ENCODE measurements at regions not wholly inside any gene's neighbourhood (a gene's known extent, or its start where the extent isn't known, plus 50 kb on each side); places are given as distances from the start of the nearest gene placed in this dataset.

DNA sequence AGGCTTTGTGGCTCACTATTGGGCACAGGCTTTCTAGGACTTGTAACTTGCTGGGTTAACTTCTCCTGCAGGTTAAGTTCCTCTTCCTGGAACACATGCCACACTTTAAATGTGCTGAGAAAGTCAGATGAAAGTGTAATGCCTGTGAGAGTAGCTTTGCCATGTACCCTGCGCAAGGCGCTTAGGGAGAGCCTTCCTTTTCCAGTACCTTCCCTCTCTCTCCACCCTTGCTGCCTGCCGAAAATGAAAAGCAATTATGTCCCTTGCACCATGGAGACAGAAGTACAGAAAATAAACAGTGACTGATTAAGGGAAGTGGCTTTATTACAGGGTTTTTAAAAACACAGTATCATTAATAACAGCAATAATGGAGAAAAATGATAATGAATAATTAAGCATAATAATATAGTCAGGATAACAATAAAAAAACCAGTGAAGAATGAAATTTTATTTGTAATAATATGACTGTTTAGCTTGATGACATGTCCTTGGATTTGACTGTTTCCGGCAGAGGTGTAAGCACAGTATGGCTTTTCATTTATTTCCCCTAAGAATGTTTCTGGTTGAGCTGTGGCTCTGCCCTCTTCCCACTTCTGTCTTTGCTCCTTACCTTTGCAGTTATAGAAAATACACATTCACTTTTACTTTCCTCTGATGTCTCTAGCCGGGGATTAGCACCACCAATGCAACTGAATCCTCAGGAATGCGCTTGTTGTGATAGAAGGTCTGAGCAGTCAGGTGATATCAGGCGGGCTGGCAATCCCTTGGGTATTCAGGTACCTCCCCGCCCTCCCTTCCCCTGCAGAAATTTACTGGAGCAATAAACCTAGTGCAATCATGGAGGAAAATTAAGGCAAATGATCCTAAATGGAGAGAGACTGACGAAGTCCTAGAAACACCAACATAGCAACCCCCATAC, 472.3 kb upstream of the CITED2 start:
- H3K79me1 ChIP-seq (ENCODE audit: low read length) = no peaks in the 10 kb centered on the region
- no peak overlapping the region for H3K4me3 ChIP-seq (ENCODE audit: low read length)
- H3K18ac ChIP-seq (ENCODE audit: low read length) = peak overlapping the region; percentile 6
- H2BK5ac ChIP-seq (ENCODE audit: low read length) = no peak overlapping the region
- no peak overlapping the region for H3K56ac ChIP-seq (ENCODE audit: low read length)
- H3K23ac ChIP-seq (ENCODE audit: low read length) = no peak overlapping the region
- peaks cover 6% of the 10 kb centered on the region for H3K4me1 ChIP-seq (ENCODE audit: control insufficient read depth, low read depth, low read length)
- DNase-seq = peak; percentile 93
- H2BK120ac ChIP-seq (ENCODE audit: low read depth, low read length) = no peak overlapping the region
- no peak overlapping the region for H2AK5ac ChIP-seq (ENCODE audit: low read length)
- no peak overlapping the region for H3K4me2 ChIP-seq (ENCODE audit: low read length)
- H3K4ac ChIP-seq (ENCODE audit: low read depth, low read length) = no peak overlapping the region
- no peaks in the 10 kb centered on the region for H3K36me3 ChIP-seq (ENCODE audit: control insufficient read depth, insufficient read depth, low read length)
- no peak overlapping the region for H3K27ac ChIP-seq (ENCODE audit: low read depth, low read length)
- H4K5ac ChIP-seq (ENCODE audit: low read length) = no peak overlapping the region
- no peaks in the 10 kb centered on the region for H3K27me3 ChIP-seq (ENCODE audit: insufficient read depth, low read length, poor library complexity)
- no CpG with 5 or more reads among the region's 9 CpGs for WGBS (ENCODE audit: extremely low coverage, insufficient coverage, low lambda C conversion rate)
- H3K9ac ChIP-seq (ENCODE audit: low read length) = no peak overlapping the region
- no peak overlapping the region for H2BK15ac ChIP-seq (replicated peaks; ENCODE audit: low read depth)
- H3K79me2 ChIP-seq (ENCODE audit: control insufficient read depth, insufficient read depth, low read length) = no peaks in the 10 kb centered on the region
- H4K8ac ChIP-seq (ENCODE audit: low read depth, low read length) = no peak overlapping the region

DNA sequence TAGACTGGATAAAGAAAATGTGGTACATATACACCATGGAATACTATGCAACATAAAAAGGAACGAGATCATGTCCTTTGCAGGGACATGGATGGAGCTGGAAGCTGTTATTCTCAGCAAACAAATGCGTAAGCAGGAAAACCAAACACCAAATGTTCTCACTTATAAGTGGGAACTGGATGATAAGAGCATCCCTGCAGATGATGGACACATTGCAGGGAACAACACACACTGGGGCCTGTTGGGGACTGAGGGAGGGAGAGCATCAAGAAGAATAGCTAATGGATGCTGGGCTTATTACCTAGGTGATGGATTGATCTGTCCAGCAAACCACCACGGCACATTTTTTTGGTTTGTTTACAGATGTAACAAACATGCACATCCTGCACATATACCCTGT, 470.5 kb upstream of the CITED2 start:
- Histone ChIP-seq H2BK5ac (ENCODE audit: low read length) (no peak overlapping the region), H3K18ac (ENCODE audit: low read length) (no peak overlapping the region), H3K79me2 (ENCODE audit: control insufficient read depth, insufficient read depth, low read length) (no peaks in the 10 kb centered on the region), H3K23ac (ENCODE audit: low read length) (no peak overlapping the region), H3K36me3 (ENCODE audit: control insufficient read depth, insufficient read depth, low read length) (no peaks in the 10 kb centered on the region), H3K27ac (ENCODE audit: low read depth, low read length) (no peak overlapping the region), H3K79me1 (ENCODE audit: low read length) (no peaks in the 10 kb centered on the region), H2AK5ac (ENCODE audit: low read length) (no peak overlapping the region), H3K4me1 (ENCODE audit: control insufficient read depth, low read depth, low read length) (peaks cover 6% of the 10 kb centered on the region), H2BK120ac (ENCODE audit: low read depth, low read length) (no peak overlapping the region), H2BK15ac (replicated peaks; ENCODE audit: low read depth) (no peak overlapping the region), H4K5ac (ENCODE audit: low read length) (no peak overlapping the region), H3K4me2 (ENCODE audit: low read length) (no peak overlapping the region), H3K4me3 (ENCODE audit: low read length) (no peak overlapping the region), H4K8ac (ENCODE audit: low read depth, low read length) (no peak overlapping the region), H3K56ac (ENCODE audit: low read length) (no peak overlapping the region), H3K4ac (ENCODE audit: low read depth, low read length) (no peak overlapping the region), H3K9ac (ENCODE audit: low read length) (no peak overlapping the region), H3K27me3 (ENCODE audit: insufficient read depth, low read length, poor library complexity) (no peaks in the 10 kb centered on the region)
- no peak for DNase-seq
- no CpG with 5 or more reads among the region's 3 CpGs for WGBS (ENCODE audit: extremely low coverage, insufficient coverage, low lambda C conversion rate)

DNA sequence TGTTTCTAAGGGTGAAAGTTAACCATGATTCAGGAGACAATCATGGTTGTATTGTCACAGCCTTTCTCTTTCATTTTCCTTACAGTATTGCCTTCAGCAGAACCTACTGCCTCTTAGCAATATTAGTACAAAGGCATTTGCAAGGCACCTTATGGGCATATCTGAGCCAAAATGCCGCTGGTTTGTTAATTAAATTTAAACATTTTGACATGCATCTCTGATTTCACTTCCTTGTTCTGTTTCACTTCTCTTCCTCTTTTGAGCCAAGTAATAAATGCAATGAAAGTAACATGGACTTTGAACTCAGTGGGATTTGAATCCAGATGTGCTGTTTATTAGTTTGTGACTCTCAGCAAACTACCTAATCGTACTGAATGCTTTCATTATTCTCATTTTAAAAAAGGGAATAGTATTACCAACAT, 467.4 kb upstream of the CITED2 start:
- H3K23ac ChIP-seq (ENCODE audit: low read length) = no peak overlapping the region
- H3K4ac ChIP-seq (ENCODE audit: low read depth, low read length) = no peak overlapping the region
- no peaks in the 10 kb centered on the region for H3K4me1 ChIP-seq (ENCODE audit: control insufficient read depth, low read depth, low read length)
- H3K18ac ChIP-seq (ENCODE audit: low read length) = no peak overlapping the region
- no peaks in the 10 kb centered on the region for H3K79me1 ChIP-seq (ENCODE audit: low read length)
- H4K5ac ChIP-seq (ENCODE audit: low read length) = no peak overlapping the region
- no peak overlapping the region for H3K27ac ChIP-seq (ENCODE audit: low read depth, low read length)
- no peak for DNase-seq
- WGBS (ENCODE audit: extremely low coverage, insufficient coverage, low lambda C conversion rate) = no CpG with 5 or more reads among the region's 2 CpGs
- no peak overlapping the region for H2BK15ac ChIP-seq (replicated peaks; ENCODE audit: low read depth)
- H3K36me3 ChIP-seq (ENCODE audit: control insufficient read depth, insufficient read depth, low read length) = no peaks in the 10 kb centered on the region
- H3K56ac ChIP-seq (ENCODE audit: low read length) = no peak overlapping the region
- H2BK5ac ChIP-seq (ENCODE audit: low read length) = no peak overlapping the region
- H3K79me2 ChIP-seq (ENCODE audit: control insufficient read depth, insufficient read depth, low read length) = no peaks in the 10 kb centered on the region
- no peak overlapping the region for H3K9ac ChIP-seq (ENCODE audit: low read length)
- no peak overlapping the region for H3K4me2 ChIP-seq (ENCODE audit: low read length)
- H2BK120ac ChIP-seq (ENCODE audit: low read depth, low read length) = no peak overlapping the region
- H2AK5ac ChIP-seq (ENCODE audit: low read length) = no peak overlapping the region
- no peak overlapping the region for H4K8ac ChIP-seq (ENCODE audit: low read depth, low read length)
- H3K27me3 ChIP-seq (ENCODE audit: insufficient read depth, low read length, poor library complexity) = no peaks in the 10 kb centered on the region
- no peak overlapping the region for H3K4me3 ChIP-seq (ENCODE audit: low read length)

DNA sequence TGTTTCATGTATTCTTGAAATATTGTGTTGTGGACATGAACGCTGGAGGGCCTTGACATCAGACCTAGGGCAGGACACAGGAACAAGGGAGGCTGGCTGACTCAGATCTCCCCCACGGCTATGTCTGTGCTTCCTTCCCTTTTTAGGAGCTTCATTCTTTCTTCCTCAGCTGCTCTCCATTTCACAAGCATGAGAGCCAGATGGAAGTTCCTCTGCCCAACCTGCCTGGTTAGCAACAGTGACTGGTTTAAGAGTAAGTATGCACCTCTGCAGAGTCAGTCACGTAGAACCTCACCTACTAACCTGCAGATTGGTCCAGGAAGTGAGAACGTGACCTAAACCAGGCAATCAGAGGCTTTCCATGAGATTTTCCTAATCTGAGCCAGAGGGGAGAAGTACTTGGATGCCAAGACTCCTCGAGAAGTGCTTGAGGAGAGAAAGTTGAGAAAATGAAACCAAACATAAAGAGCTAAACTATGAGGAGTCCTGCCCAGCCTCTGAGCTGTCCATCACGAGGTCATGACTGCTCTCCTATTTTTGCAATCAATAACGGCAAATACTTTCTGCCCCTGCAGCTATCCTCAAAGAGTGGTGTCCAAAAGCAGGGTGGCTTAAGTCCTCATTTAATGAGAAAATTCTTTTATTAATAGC, 465.2 kb upstream of the CITED2 start:
- no peaks in the 10 kb centered on the region for H3K4me1 ChIP-seq (ENCODE audit: control insufficient read depth, low read depth, low read length)
- H3K56ac ChIP-seq (ENCODE audit: low read length) = no peak overlapping the region
- no peak overlapping the region for H4K5ac ChIP-seq (ENCODE audit: low read length)
- no peak overlapping the region for H2BK120ac ChIP-seq (ENCODE audit: low read depth, low read length)
- H2AK5ac ChIP-seq (ENCODE audit: low read length) = no peak overlapping the region
- no peak overlapping the region for H3K4me3 ChIP-seq (ENCODE audit: low read length)
- H3K79me2 ChIP-seq (ENCODE audit: control insufficient read depth, insufficient read depth, low read length) = no peaks in the 10 kb centered on the region
- no peak overlapping the region for H3K23ac ChIP-seq (ENCODE audit: low read length)
- H4K8ac ChIP-seq (ENCODE audit: low read depth, low read length) = no peak overlapping the region
- H3K79me1 ChIP-seq (ENCODE audit: low read length) = no peaks in the 10 kb centered on the region
- H3K9ac ChIP-seq (ENCODE audit: low read length) = no peak overlapping the region
- no peak overlapping the region for H2BK5ac ChIP-seq (ENCODE audit: low read length)
- no peak overlapping the region for H2BK15ac ChIP-seq (replicated peaks; ENCODE audit: low read depth)
- H3K4ac ChIP-seq (ENCODE audit: low read depth, low read length) = no peak overlapping the region
- no peak overlapping the region for H3K18ac ChIP-seq (ENCODE audit: low read length)
- no peak overlapping the region for H3K27ac ChIP-seq (ENCODE audit: low read depth, low read length)
- no peak overlapping the region for H3K4me2 ChIP-seq (ENCODE audit: low read length)
- no peaks in the 10 kb centered on the region for H3K36me3 ChIP-seq (ENCODE audit: control insufficient read depth, insufficient read depth, low read length)
- no peaks in the 10 kb centered on the region for H3K27me3 ChIP-seq (ENCODE audit: insufficient read depth, low read length, poor library complexity)
- no CpG with 5 or more reads among the region's 7 CpGs for WGBS (ENCODE audit: extremely low coverage, insufficient coverage, low lambda C conversion rate)
- DNase-seq = no peak

DNA sequence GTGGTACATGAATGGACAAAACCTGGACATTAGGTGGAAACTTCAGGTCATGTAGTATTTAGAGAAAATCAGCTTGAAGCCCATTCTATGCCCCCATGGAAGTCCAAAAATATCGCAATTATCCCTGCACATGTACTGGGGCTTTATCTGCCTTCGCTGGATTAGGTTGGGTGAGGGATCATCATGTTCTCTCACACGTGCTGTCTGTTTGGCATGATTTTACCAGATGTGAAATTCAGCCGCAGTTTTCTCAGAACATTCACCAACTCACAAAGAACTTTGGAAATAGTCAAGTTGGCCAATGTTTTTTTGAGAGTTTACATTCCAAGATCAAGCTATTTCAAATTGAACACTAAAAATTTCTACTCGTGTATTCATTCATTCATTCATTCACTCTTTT, 459.8 kb upstream of the CITED2 start:
- H3K23ac ChIP-seq (ENCODE audit: low read length) = no peak overlapping the region
- no peaks in the 10 kb centered on the region for H3K36me3 ChIP-seq (ENCODE audit: control insufficient read depth, insufficient read depth, low read length)
- H3K9ac ChIP-seq (ENCODE audit: low read length) = no peak overlapping the region
- no peak for DNase-seq
- no peaks in the 10 kb centered on the region for H3K79me1 ChIP-seq (ENCODE audit: low read length)
- H3K79me2 ChIP-seq (ENCODE audit: control insufficient read depth, insufficient read depth, low read length) = no peaks in the 10 kb centered on the region
- H3K4me1 ChIP-seq (ENCODE audit: control insufficient read depth, low read depth, low read length) = no peaks in the 10 kb centered on the region
- no peak overlapping the region for H3K4me2 ChIP-seq (ENCODE audit: low read length)
- H2BK5ac ChIP-seq (ENCODE audit: low read length) = no peak overlapping the region
- no peak overlapping the region for H4K5ac ChIP-seq (ENCODE audit: low read length)
- no peak overlapping the region for H2BK15ac ChIP-seq (replicated peaks; ENCODE audit: low read depth)
- no peak overlapping the region for H4K8ac ChIP-seq (ENCODE audit: low read depth, low read length)
- H3K18ac ChIP-seq (ENCODE audit: low read length) = no peak overlapping the region
- H3K56ac ChIP-seq (ENCODE audit: low read length) = no peak overlapping the region
- no peak overlapping the region for H3K27ac ChIP-seq (ENCODE audit: low read depth, low read length)
- WGBS (ENCODE audit: extremely low coverage, insufficient coverage, low lambda C conversion rate) = no CpG with 5 or more reads among the region's 5 CpGs
- H3K27me3 ChIP-seq (ENCODE audit: insufficient read depth, low read length, poor library complexity) = no peaks in the 10 kb centered on the region
- H2BK120ac ChIP-seq (ENCODE audit: low read depth, low read length) = no peak overlapping the region
- H3K4ac ChIP-seq (ENCODE audit: low read depth, low read length) = no peak overlapping the region
- H3K4me3 ChIP-seq (ENCODE audit: low read length) = no peak overlapping the region
- H2AK5ac ChIP-seq (ENCODE audit: low read length) = no peak overlapping the region

All from mesendoderm (in vitro differentiated cells).